NAMALWA (cell line): ENCODE measurements at regions not wholly inside any gene's neighbourhood (a gene's known extent, or its start where the extent isn't known, plus 50 kb on each side); places are given as distances from the start of the nearest gene placed in this dataset.

ENCODE experiments used
- DNase-seq: peaks from one replicate; pipeline ENCODE4 v3.0.0-alpha.2; 2015; ENCODE audit warnings: low spot score

GRCh38 chr2:153196378-153197058 lies 282.0 kb downstream of the RPRM start:
- DNase-seq, result no peak

- DNase-seq, result no peak
Observed at GRCh38 chr2:153195342-153195741, 283.2 kb downstream of the RPRM start.

- DNase-seq, result no peak
Observed at GRCh38 chr2:153189091-153189888, 289.3 kb downstream of the RPRM start.

GRCh38 chr2:153179808-153180207 lies 298.8 kb downstream of the RPRM start:
- DNase-seq, result no peak

GRCh38 chr2:153169609-153170008 lies 309.0 kb downstream of the RPRM start:
- no peak for DNase-seq

GRCh38 chr2:153165021-153165420 lies 313.5 kb downstream of the RPRM start:
- no peak for DNase-seq

GRCh38 chr2:153163055-153163454 lies 315.5 kb downstream of the RPRM start:
- DNase-seq, result peak; percentile 58

- DNase-seq, result no peak
Observed at GRCh38 chr2:153156743-153157142, 321.8 kb downstream of the RPRM start.

GRCh38 chr2:153152036-153152435 lies 326.5 kb downstream of the RPRM start:
- no peak for DNase-seq

- DNase-seq, result no peak
Observed at GRCh38 chr2:153145470-153145978, 333.0 kb downstream of the RPRM start.

GRCh38 chr2:153143540-153143939 lies 335.0 kb downstream of the RPRM start:
- DNase-seq, result no peak

GRCh38 chr2:153140498-153140897 lies 338.1 kb downstream of the RPRM start:
- no peak for DNase-seq

GRCh38 chr2:153138651-153139375 lies 339.7 kb downstream of the RPRM start:
- no peak for DNase-seq

- DNase-seq, result no peak
Observed at GRCh38 chr2:153136216-153136615, 342.3 kb downstream of the RPRM start.

GRCh38 chr2:153134725-153135124 lies 343.8 kb downstream of the RPRM start:
- no peak for DNase-seq

- DNase-seq, result no peak
Observed at GRCh38 chr2:153133716-153134115, 344.8 kb downstream of the RPRM start.

GRCh38 chr2:153132418-153132817 lies 346.1 kb downstream of the RPRM start:
- DNase-seq, result no peak

- DNase-seq, result no peak
Observed at GRCh38 chr2:153115141-153115540, 363.4 kb downstream of the RPRM start.

- DNase-seq, result no peak
Observed at GRCh38 chr2:153110486-153110885, 368.1 kb downstream of the RPRM start.

- no peak for DNase-seq
Observed at GRCh38 chr2:153109793-153110192, 368.8 kb downstream of the RPRM start.

GRCh38 chr2:153106802-153107477 lies 371.6 kb downstream of the RPRM start:
- no peak for DNase-seq
